ENCODE measurements at regions not wholly inside any gene's neighbourhood (a gene's known extent, or its start where the extent isn't known, plus 50 kb on each side); places are given as distances from the start of the nearest gene placed in this dataset.

DNA sequence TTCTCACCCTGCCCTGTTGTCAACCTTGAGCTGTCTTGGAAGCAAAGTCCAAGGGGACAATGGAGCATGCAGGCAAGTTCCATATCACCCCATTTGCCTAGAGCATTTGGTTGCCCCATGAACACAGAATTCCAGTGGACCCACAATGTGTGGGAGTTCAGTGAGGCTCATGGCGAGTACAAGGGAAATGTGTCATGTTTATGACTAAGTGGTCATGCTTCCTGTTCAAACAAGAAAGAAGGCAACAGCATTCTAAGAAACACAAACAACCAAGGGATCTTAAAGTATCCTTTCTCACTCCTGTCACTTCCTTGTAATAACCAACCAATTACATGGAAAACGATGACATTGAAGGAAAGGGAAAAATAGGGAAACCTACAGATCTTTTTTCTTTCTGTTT, 513.0 kb downstream of the INHBA start:
- TF ChIP-seq CTCF (IDR thresholded peaks at IDR 0.05; ENCODE audit: insufficient read depth, low read length, poor library complexity, severe bottlenecking) (no peak), EZH2phosphoT487 (conservative IDR thresholded peaks at IDR 0.05; ENCODE audit: low read length) (no peak)

All from SU-DHL-6 (cell line).